ENCODE measurements at regions not wholly inside any gene's neighbourhood (a gene's known extent, or its start where the extent isn't known, plus 50 kb on each side); places are given as distances from the start of the nearest gene placed in this dataset.

DNA sequence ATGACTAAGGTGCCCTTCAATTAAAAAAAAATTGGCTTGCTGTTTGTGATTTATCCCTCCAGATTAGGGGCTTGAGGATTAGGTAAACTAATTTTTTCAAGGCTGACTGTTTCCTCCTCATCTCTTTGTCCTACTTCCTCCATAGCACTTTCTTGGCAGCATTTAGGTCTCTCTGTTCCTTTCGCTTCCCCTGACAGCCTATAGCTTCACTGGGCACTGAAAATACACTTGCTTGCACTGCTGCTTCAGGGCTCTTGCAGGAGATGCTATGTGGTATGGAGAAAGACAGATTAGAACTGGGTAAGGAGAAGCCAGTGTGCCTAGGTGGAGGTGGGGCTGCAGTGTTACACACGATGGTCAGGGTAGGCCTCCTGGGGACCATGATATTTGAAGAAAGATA lies 112.3 kb upstream of the SFRP2 start:
- Mint-ChIP-seq H3K4me3 (ENCODE audit: unreplicated experiment) (no peak overlapping the region), H3K27me3 (ENCODE audit: insufficient read depth, unreplicated experiment) (peaks cover 10% of the 10 kb centered on the region), H3K36me3 (ENCODE audit: insufficient read depth, unreplicated experiment) (no peaks in the 10 kb centered on the region), H3K27ac (ENCODE audit: unreplicated experiment) (no peak overlapping the region), H3K4me1 (ENCODE audit: low read depth, unreplicated experiment) (no peaks in the 10 kb centered on the region), H3K9me3 (ENCODE audit: unreplicated experiment) (no peaks in the 10 kb centered on the region)
- Histone ChIP-seq H3K27me3 (replicated peaks; ENCODE audit: control insufficient read depth, insufficient read depth, low read length) (no peaks in the 10 kb centered on the region), H3K4me3 (ENCODE audit: low read depth, low read length) (no peak overlapping the region), H3K9me3 (no peaks in the 10 kb centered on the region), H3K36me3 (ENCODE audit: control insufficient read depth, insufficient read depth, low read length) (no peaks in the 10 kb centered on the region), H3K4me1 (no peaks in the 10 kb centered on the region)
- POLR2A ChIA-PET = no interaction called here
- DNase-seq = no peak
- CTCF ChIA-PET = no interaction called here
- no TSS peak for BruUV-seq (replicated peaks)
- intact Hi-C loops (cut with micrococcal nuclease; ENCODE audit: unreplicated experiment) = no loop called here
- TF ChIP-seq, protein P1, sequence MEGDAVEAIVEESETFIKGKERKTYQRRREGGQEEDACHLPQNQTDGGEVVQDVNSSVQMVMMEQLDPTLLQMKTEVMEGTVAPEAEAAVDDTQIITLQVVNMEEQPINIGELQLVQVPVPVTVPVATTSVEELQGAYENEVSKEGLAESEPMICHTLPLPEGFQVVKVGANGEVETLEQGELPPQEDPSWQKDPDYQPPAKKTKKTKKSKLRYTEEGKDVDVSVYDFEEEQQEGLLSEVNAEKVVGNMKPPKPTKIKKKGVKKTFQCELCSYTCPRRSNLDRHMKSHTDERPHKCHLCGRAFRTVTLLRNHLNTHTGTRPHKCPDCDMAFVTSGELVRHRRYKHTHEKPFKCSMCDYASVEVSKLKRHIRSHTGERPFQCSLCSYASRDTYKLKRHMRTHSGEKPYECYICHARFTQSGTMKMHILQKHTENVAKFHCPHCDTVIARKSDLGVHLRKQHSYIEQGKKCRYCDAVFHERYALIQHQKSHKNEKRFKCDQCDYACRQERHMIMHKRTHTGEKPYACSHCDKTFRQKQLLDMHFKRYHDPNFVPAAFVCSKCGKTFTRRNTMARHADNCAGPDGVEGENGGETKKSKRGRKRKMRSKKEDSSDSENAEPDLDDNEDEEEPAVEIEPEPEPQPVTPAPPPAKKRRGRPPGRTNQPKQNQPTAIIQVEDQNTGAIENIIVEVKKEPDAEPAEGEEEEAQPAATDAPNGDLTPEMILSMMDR (IDR thresholded peaks at IDR 0.05; ENCODE audit: insufficient read depth in 1 of 2, low read depth in 1 of 2, low read length in 1 of 2, severe bottlenecking in 1 of 2, unreplicated experiment in 1 of 2) = no peak

- no peak overlapping the region for H3K27ac Mint-ChIP-seq (ENCODE audit: unreplicated experiment)
- H3K9me3 Mint-ChIP-seq (ENCODE audit: unreplicated experiment) = no peaks in the 10 kb centered on the region
- H3K27me3 Mint-ChIP-seq (ENCODE audit: insufficient read depth, unreplicated experiment) = peaks cover 7% of the 10 kb centered on the region
- H3K4me1 Mint-ChIP-seq (ENCODE audit: low read depth, unreplicated experiment) = no peaks in the 10 kb centered on the region
- no peaks in the 10 kb centered on the region for H3K9me3 ChIP-seq
- H3K27me3 ChIP-seq (replicated peaks; ENCODE audit: control insufficient read depth, insufficient read depth, low read length) = no peaks in the 10 kb centered on the region
- no peaks in the 10 kb centered on the region for H3K36me3 ChIP-seq (ENCODE audit: control insufficient read depth, insufficient read depth, low read length)
- ChIA-PET POLR2A (no interaction called here), CTCF (no interaction called here)
- TF ChIP-seq, protein P1 (IDR thresholded peaks at IDR 0.05; ENCODE audit: insufficient read depth in 1 of 2, low read depth in 1 of 2, low read length in 1 of 2, severe bottlenecking in 1 of 2, unreplicated experiment in 1 of 2) = no peak
- H3K36me3 Mint-ChIP-seq (ENCODE audit: insufficient read depth, unreplicated experiment) = no peaks in the 10 kb centered on the region
- intact Hi-C loops (cut with micrococcal nuclease; ENCODE audit: unreplicated experiment) = no loop called here
- no peak for DNase-seq
- H3K4me3 Mint-ChIP-seq (ENCODE audit: unreplicated experiment) = no peak overlapping the region
- no peaks in the 10 kb centered on the region for H3K4me1 ChIP-seq
- BruUV-seq (replicated peaks) = no TSS peak
- H3K4me3 ChIP-seq (ENCODE audit: low read depth, low read length) = no peak overlapping the region
Measured at GRCh38 chr4:153900426-153900825, 111.5 kb upstream of the SFRP2 start.

- POLR2A ChIA-PET = no interaction called here
Measured at GRCh38 chr4:153890761-153891160, 101.9 kb upstream of the SFRP2 start.

More at GRCh38 chr4:153890761-153891160, 101.9 kb upstream of the SFRP2 start:
- no peaks in the 10 kb centered on the region for H3K36me3 ChIP-seq (ENCODE audit: control insufficient read depth, insufficient read depth, low read length)
- TF ChIP-seq, protein P1 (IDR thresholded peaks at IDR 0.05; ENCODE audit: insufficient read depth in 1 of 2, low read depth in 1 of 2, low read length in 1 of 2, severe bottlenecking in 1 of 2, unreplicated experiment in 1 of 2) = no peak
- Mint-ChIP-seq H3K27me3 (ENCODE audit: insufficient read depth, unreplicated experiment) (no peaks in the 10 kb centered on the region), H3K36me3 (ENCODE audit: insufficient read depth, unreplicated experiment) (no peaks in the 10 kb centered on the region), H3K4me1 (ENCODE audit: low read depth, unreplicated experiment) (no peaks in the 10 kb centered on the region), H3K9me3 (ENCODE audit: unreplicated experiment) (no peaks in the 10 kb centered on the region), H3K4me3 (ENCODE audit: unreplicated experiment) (no peak overlapping the region), H3K27ac (ENCODE audit: unreplicated experiment) (no peak overlapping the region)
- no peak for DNase-seq
- intact Hi-C loops (cut with micrococcal nuclease; ENCODE audit: unreplicated experiment) = no loop called here
- BruUV-seq (replicated peaks) = no TSS peak
- H3K27me3 ChIP-seq (replicated peaks; ENCODE audit: control insufficient read depth, insufficient read depth, low read length) = no peaks in the 10 kb centered on the region
- no peaks in the 10 kb centered on the region for H3K9me3 ChIP-seq
- no peaks in the 10 kb centered on the region for H3K4me1 ChIP-seq
- CTCF ChIA-PET = no interaction called here
- H3K4me3 ChIP-seq (ENCODE audit: low read depth, low read length) = no peak overlapping the region

Data from Caco-2 (cell line).